OCI-LY3 (cell line): ENCODE measurements at regions not wholly inside any gene's neighbourhood (a gene's known extent, or its start where the extent isn't known, plus 50 kb on each side); places are given as distances from the start of the nearest gene placed in this dataset.

ENCODE experiments used
- H2AFZ ChIP-seq: fragments of 200-600, 300-600 bp; shearing (Covaris generic); 2 replicates; pipeline ENCODE4 v1.6.0; 2014; ENCODE audit warnings: antibody characterized with exemption, low read depth, low read length
- H3K27ac ChIP-seq: fragments of 200-600, 300-600 bp; sonication (generic); 2 replicates; pipeline ENCODE4 v1.5.1; 2014; ENCODE audit warnings: mild to moderate bottlenecking, low read length, moderate library complexity, mixed read lengths
- H3K27me3 ChIP-seq: fragments of 200-600, 300-600 bp; sonication (generic); 2 replicates; pipeline ENCODE4 v1.6.1; 2014; ENCODE audit warnings: low read depth, low read length, mixed read lengths
- H3K36me3 ChIP-seq: fragments of 200-600, 300-600 bp; sonication (generic); replicated peaks from 2 replicates; pipeline ENCODE3; 2014; ENCODE audit warnings: low read depth, low read length, mixed read lengths
- H3K4me1 ChIP-seq: fragments of 300-600, 200-600 bp; sonication (generic); 2 replicates; pipeline ENCODE4 v1.6.1; 2014; ENCODE audit warnings: low read length, mixed read lengths
- H3K4me2 ChIP-seq: fragments of 200-600, 300-600 bp; sonication (generic); 2 replicates; pipeline ENCODE4 v1.6.1; 2014; ENCODE audit warnings: low read length, mixed read lengths
- H3K4me3 ChIP-seq: fragments of 300-600, 200-600 bp; sonication (generic); 2 replicates; pipeline ENCODE4 v1.5.1; 2014; ENCODE audit warnings: antibody characterized with exemption, mild to moderate bottlenecking, low read length, moderate library complexity
- H3K79me2 ChIP-seq: fragments of 300-600, 200-600 bp; shearing (Covaris generic); 2 replicates; pipeline ENCODE4 v1.6.1; 2014; ENCODE audit warnings: mild to moderate bottlenecking, low read length, mixed read lengths
- H3K9ac ChIP-seq: fragments of 300-600, 200-600 bp; shearing (Covaris generic); 2 replicates; pipeline ENCODE4 v1.6.0; 2014; ENCODE audit warnings: mild to moderate bottlenecking, low read length, moderate library complexity
- H3K9me3 ChIP-seq: fragments of 200-600, 300-600 bp; shearing (Covaris generic); 2 replicates; pipeline ENCODE4 v1.6.1; 2014; ENCODE audit warnings: low read length, mixed read lengths; ENCODE audit not compliant: insufficient read depth
- H4K20me1 ChIP-seq: fragments of 200-600, 300-600 bp; sonication (generic); 2 replicates; pipeline ENCODE4 v1.6.1; 2016; ENCODE audit warnings: low read length, mixed read lengths; ENCODE audit not compliant: insufficient read depth
- EZH2phosphoT487 ChIP-seq: fragments of 200-600 bp; shearing (Covaris generic); IDR thresholded peaks from 2 replicates; pipeline ENCODE4 v1.6.1; 2018; ENCODE audit warnings: antibody characterized with exemption, mixed run types, low read depth
- TF ChIP-seq, protein P1 (sequence below): fragments of 200-600, 300-600 bp; sonication (generic); IDR thresholded peaks from 2 replicates; pipeline ENCODE4 v1.5.1; 2014; ENCODE audit warnings: antibody characterized with exemption, low read length, low read depth

DNA sequence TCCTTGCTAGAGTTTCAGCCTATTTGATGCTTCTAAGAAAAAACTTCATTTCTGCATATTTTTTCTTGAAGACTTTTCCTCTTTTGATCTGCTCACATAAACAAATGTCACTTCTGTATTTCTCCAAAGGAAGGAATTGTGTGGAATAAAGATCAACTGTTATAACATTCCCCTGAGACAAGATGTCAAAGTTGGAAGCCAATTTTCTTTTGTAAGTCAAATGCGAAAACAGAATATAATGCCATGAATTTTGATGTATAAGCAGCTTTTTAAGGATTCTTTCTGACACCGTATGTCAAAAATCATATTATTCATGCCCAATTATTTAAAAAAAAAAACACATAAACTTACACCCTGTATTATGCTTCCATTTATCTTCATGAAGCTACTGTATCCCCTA, 70.3 kb upstream of the NHSL1 start:
- Histone ChIP-seq H3K27me3 (peaks cover 18% of the 10 kb centered on the region), H3K4me3 (no peak overlapping the region), H2AFZ (no peak overlapping the region), H3K79me2 (no peaks in the 10 kb centered on the region), H3K4me1 (no peaks in the 10 kb centered on the region), H4K20me1 (no peaks in the 10 kb centered on the region), H3K36me3 (no peaks in the 10 kb centered on the region), H3K9me3 (no peaks in the 10 kb centered on the region), H3K9ac (no peak overlapping the region), H3K27ac (no peak overlapping the region), H3K4me2 (no peak overlapping the region)
- TF ChIP-seq, protein P1, sequence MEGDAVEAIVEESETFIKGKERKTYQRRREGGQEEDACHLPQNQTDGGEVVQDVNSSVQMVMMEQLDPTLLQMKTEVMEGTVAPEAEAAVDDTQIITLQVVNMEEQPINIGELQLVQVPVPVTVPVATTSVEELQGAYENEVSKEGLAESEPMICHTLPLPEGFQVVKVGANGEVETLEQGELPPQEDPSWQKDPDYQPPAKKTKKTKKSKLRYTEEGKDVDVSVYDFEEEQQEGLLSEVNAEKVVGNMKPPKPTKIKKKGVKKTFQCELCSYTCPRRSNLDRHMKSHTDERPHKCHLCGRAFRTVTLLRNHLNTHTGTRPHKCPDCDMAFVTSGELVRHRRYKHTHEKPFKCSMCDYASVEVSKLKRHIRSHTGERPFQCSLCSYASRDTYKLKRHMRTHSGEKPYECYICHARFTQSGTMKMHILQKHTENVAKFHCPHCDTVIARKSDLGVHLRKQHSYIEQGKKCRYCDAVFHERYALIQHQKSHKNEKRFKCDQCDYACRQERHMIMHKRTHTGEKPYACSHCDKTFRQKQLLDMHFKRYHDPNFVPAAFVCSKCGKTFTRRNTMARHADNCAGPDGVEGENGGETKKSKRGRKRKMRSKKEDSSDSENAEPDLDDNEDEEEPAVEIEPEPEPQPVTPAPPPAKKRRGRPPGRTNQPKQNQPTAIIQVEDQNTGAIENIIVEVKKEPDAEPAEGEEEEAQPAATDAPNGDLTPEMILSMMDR = no peak
- no peak for TF ChIP-seq EZH2phosphoT487

DNA sequence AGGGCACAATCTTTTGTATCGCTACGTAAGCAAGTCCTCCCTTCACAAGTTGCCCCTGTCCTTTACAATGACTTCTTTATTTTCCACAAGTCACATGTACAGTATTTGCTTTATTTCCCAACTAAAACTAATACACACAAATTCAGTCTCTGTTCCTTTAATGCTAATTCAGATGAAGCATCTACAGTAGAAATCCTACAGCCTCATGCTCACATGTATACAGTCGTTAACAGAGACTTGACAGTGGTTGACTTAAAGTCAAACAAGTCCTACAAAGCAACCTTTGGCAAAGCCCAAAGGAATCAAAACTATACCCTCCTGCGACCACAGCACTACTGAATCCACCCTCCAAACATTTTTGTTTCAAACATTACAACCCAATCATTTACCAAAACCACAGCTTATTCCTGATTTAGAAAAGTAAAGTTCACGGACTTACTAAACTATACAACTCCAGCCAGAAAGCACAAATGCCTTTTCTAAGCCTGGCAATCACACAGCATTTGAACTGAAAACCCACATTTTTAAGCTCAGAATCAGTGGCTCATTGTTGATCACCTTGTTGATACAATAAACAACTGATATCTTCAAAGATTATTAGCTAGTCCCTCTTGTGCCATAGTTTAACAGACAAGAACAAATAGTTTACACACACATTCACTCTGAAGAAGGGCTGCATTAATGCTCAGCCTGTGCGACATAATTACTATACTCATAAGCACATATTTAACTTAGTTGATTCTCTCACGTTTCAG, 70.9 kb upstream of the NHSL1 start:
- no peak for TF ChIP-seq EZH2phosphoT487
- TF ChIP-seq, protein P1 = no peak
- Histone ChIP-seq H3K4me2 (no peak overlapping the region), H3K9ac (no peak overlapping the region), H3K27me3 (peaks cover 18% of the 10 kb centered on the region), H3K4me3 (no peak overlapping the region), H3K4me1 (no peaks in the 10 kb centered on the region), H4K20me1 (no peaks in the 10 kb centered on the region), H3K36me3 (no peaks in the 10 kb centered on the region), H3K27ac (no peak overlapping the region), H3K9me3 (no peaks in the 10 kb centered on the region), H2AFZ (no peak overlapping the region), H3K79me2 (no peaks in the 10 kb centered on the region)

DNA sequence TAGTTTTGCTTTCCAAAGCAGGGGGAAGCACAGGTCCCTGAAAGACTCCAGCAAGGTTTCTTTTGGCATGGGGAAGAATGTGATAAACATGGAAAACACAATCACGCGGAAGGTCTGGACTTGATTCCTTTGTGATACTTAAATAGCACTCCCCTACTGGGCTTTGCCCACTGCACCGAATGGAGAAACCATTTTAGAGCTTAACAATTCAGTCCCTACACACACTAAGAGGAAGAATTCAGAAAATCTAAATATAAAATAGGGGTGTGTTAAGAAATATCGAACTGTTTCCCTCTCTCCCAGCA, 71.4 kb upstream of the NHSL1 start:
- Histone ChIP-seq H3K36me3 (no peaks in the 10 kb centered on the region), H4K20me1 (no peaks in the 10 kb centered on the region), H3K27ac (no peak overlapping the region), H3K4me1 (no peaks in the 10 kb centered on the region), H3K4me3 (no peak overlapping the region), H3K79me2 (no peaks in the 10 kb centered on the region), H2AFZ (no peak overlapping the region), H3K9me3 (no peaks in the 10 kb centered on the region), H3K4me2 (no peak overlapping the region), H3K9ac (no peak overlapping the region), H3K27me3 (peaks cover 18% of the 10 kb centered on the region)
- TF ChIP-seq EZH2phosphoT487 = no peak
- TF ChIP-seq, protein P1 = no peak

DNA sequence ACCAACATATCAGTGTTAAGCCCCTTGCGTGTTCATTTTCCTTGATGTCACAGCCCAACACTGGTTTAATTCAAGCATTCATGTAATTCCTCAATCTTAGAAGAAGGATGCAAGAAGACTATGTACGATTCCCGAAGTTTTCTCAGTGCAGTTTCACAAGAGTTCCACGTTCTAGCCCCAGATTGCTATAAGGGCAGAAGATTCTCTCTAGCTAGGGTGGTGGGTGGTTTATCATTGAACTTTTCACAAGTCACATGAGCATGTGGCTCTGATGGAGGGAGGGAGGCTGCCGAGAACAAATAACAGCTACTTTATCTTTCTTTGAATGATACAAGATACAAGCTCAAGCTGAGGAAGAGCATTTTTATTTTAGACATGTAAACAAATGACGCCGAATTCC, 71.9 kb upstream of the NHSL1 start:
- H3K27ac ChIP-seq = no peak overlapping the region
- H3K27me3 ChIP-seq = peaks cover 18% of the 10 kb centered on the region
- no peaks in the 10 kb centered on the region for H4K20me1 ChIP-seq
- no peak overlapping the region for H3K4me3 ChIP-seq
- H3K9ac ChIP-seq = no peak overlapping the region
- no peak for TF ChIP-seq EZH2phosphoT487
- TF ChIP-seq, protein P1 = no peak
- no peaks in the 10 kb centered on the region for H3K36me3 ChIP-seq
- H3K79me2 ChIP-seq = no peaks in the 10 kb centered on the region
- no peak overlapping the region for H2AFZ ChIP-seq
- H3K4me1 ChIP-seq = no peaks in the 10 kb centered on the region
- no peaks in the 10 kb centered on the region for H3K9me3 ChIP-seq
- no peak overlapping the region for H3K4me2 ChIP-seq
